GM23338 (cell line): ENCODE measurements at regions not wholly inside any gene's neighbourhood (a gene's known extent, or its start where the extent isn't known, plus 50 kb on each side); places are given as distances from the start of the nearest gene placed in this dataset.
"Not testable (repeated sequence)": the region's sequence is repeated elsewhere in the genome, so short reads cannot be mapped to it uniquely, and the experiment has no call there.

Source experiments
- ATAC-seq: fragments of 200-7000 bp; cut with Tn5 transposase; 3 replicates; pipeline ENCODE4 v1.9.1; 2020
- DNase-seq: peaks from one replicate; pipeline ENCODE4 v3.0.0-alpha.2; 2015; ENCODE audit warnings: low spot score
- H2AFZ ChIP-seq: fragments of 200-600 bp; sonication (generic); 2 replicates; pipeline ENCODE4 v1.8.0; 2016; ENCODE audit warnings: antibody characterized with exemption, mild to moderate bottlenecking, moderate library complexity
- H3F3A ChIP-seq: fragments of 200-600 bp; sonication (generic); replicated peaks from 2 replicates; pipeline ENCODE4 v1.8.0; 2017; ENCODE audit warnings: antibody characterized with exemption, mixed run types, low read depth
- H3K27ac ChIP-seq: fragments of 200-600 bp; sonication (generic); 2 replicates; pipeline ENCODE4 v1.6.1; 2016; ENCODE audit warnings: low read depth
- H3K27me3 ChIP-seq: fragments of 200-600 bp; sonication (generic); 2 replicates; pipeline ENCODE4 v1.8.0; 2016; ENCODE audit warnings: mild to moderate bottlenecking, mixed run types, moderate library complexity; ENCODE audit not compliant: insufficient read depth
- H3K36me3 ChIP-seq: fragments of 200-600 bp; sonication (generic); 2 replicates; pipeline ENCODE4 v1.8.0; 2016; ENCODE audit warnings: mild to moderate bottlenecking; ENCODE audit not compliant: insufficient read depth
- H3K4me1 ChIP-seq: fragments of 200-600 bp; sonication (generic); 2 replicates; pipeline ENCODE4 v1.8.0; 2016; ENCODE audit warnings: mild to moderate bottlenecking, moderate library complexity; ENCODE audit not compliant: insufficient read depth
- H3K4me2 ChIP-seq: fragments of 200-600 bp; sonication (generic); 2 replicates; pipeline ENCODE4 v1.7.1; 2017; ENCODE audit warnings: mixed run types
- H3K4me3 ChIP-seq: fragments of 200-600 bp; sonication (generic); 2 replicates; pipeline ENCODE4 v1.6.1; 2016; ENCODE audit warnings: mixed run types
- H3K79me2 ChIP-seq: fragments of 200-600 bp; sonication (generic); replicated peaks from 2 replicates; pipeline ENCODE4 v1.8.0; 2017; ENCODE audit warnings: mild to moderate bottlenecking; ENCODE audit not compliant: insufficient read depth
- H3K9me2 ChIP-seq: fragments of 200-600 bp; sonication (generic); 2 replicates; pipeline ENCODE4 v1.8.0; 2017; ENCODE audit not compliant: insufficient read depth
- H4K20me1 ChIP-seq: fragments of 200-600 bp; sonication (generic); replicated peaks from 2 replicates; pipeline ENCODE4 v1.8.0; 2017; ENCODE audit warnings: mild to moderate bottlenecking; ENCODE audit not compliant: insufficient read depth
- H3K27ac Mint-ChIP-seq: 2 replicates; pipeline ENCODE4 v1.8.0; 2020; ENCODE audit warnings: inconsistent platforms, mild to moderate bottlenecking, moderate library complexity, mixed read lengths
- H3K27me3 Mint-ChIP-seq: 3 replicates; pipeline ENCODE4 v1.8.0; 2022; ENCODE audit warnings: low read depth, mild to moderate bottlenecking, moderate library complexity, mixed read lengths, inconsistent platforms; ENCODE audit not compliant: insufficient read depth, poor library complexity
- H3K36me3 Mint-ChIP-seq: 3 replicates; pipeline ENCODE4 v1.8.0; 2021; ENCODE audit warnings: low read depth, mild to moderate bottlenecking, inconsistent platforms, moderate library complexity, mixed read lengths
- H3K4me1 Mint-ChIP-seq: 3 replicates; pipeline ENCODE4 v1.8.0; 2020; ENCODE audit warnings: mild to moderate bottlenecking, inconsistent platforms, mixed read lengths
- H3K4me3 Mint-ChIP-seq: 3 replicates; pipeline ENCODE4 v1.8.0; 2021; ENCODE audit warnings: moderate library complexity, mild to moderate bottlenecking, inconsistent platforms, mixed read lengths
- H3K9me3 Mint-ChIP-seq: 3 replicates; pipeline ENCODE4 v1.8.0; 2020; ENCODE audit warnings: moderate library complexity, mild to moderate bottlenecking, inconsistent platforms, mixed read lengths
- EZH2 ChIP-seq: fragments of 200-600 bp; sonication (generic); IDR thresholded peaks from one replicate; pipeline ENCODE4 v1.8.0; 2017; ENCODE audit warnings: antibody characterized with exemption, mild to moderate bottlenecking, low read depth; ENCODE audit not compliant: unreplicated experiment
- EZH2phosphoT487 ChIP-seq: fragments of 200-600 bp; sonication (generic); IDR thresholded peaks from one replicate; pipeline ENCODE4 v1.8.1; 2018; ENCODE audit warnings: antibody characterized with exemption; ENCODE audit not compliant: unreplicated experiment
- NANOG ChIP-seq: IDR thresholded peaks from 2 replicates; pipeline ENCODE4 v1.6.1; 2016; ENCODE audit warnings: antibody characterized with exemption, borderline replicate concordance
- ZNF114 ChIP-seq: fragments of 250-450 bp; sonication (Bioruptor Pico); IDR thresholded peaks from 2 replicates; pipeline ENCODE4 v1.5.0; 2020; ENCODE audit warnings: mild to moderate bottlenecking, moderate library complexity
- ZNF331 ChIP-seq: fragments of 250-450 bp; sonication (Bioruptor Pico); IDR thresholded peaks from 2 replicates; pipeline ENCODE4 v1.5.0; 2020; ENCODE audit warnings: low read depth, mild to moderate bottlenecking, moderate library complexity
- ZNF462 ChIP-seq: fragments of 250-450 bp; sonication (Bioruptor Pico); IDR thresholded peaks from 2 replicates; pipeline ENCODE4 v1.5.0; 2020; ENCODE audit warnings: mild to moderate bottlenecking, moderate library complexity

GRCh38 chr1:182308826-182309225, 82.8 kb downstream of the GLUL start (continued):
- TF ChIP-seq ZNF462 (CRISPR knock-in tag): no peak
- no peak for TF ChIP-seq NANOG
- no peak for TF ChIP-seq EZH2phosphoT487
- no peak for TF ChIP-seq ZNF331

- H3K4me1 ChIP-seq, H2AFZ ChIP-seq, H3K27me3 Mint-ChIP-seq, H3F3A ChIP-seq, DNase-seq, H3K36me3 Mint-ChIP-seq, H3K27ac Mint-ChIP-seq, H3K27me3 ChIP-seq, H3K4me1 Mint-ChIP-seq, H3K4me3 Mint-ChIP-seq, ATAC-seq, H3K79me2 ChIP-seq, H3K4me3 ChIP-seq, H4K20me1 ChIP-seq, H3K27ac ChIP-seq, H3K9me3 Mint-ChIP-seq, H3K4me2 ChIP-seq, H3K36me3 ChIP-seq, H3K9me2 ChIP-seq: not testable (repeated sequence)
Observed at GRCh38 chr1:182307486-182307885, 84.1 kb downstream of the GLUL start.

GRCh38 chr1:182305861-182306260, 85.7 kb downstream of the GLUL start:
- H3K4me1 Mint-ChIP-seq: peaks cover 19% of the 10 kb centered on the region
- TF ChIP-seq EZH2 (no peak), ZNF114 (CRISPR knock-in tag) (no peak)
- no peaks in the 10 kb centered on the region for H3F3A ChIP-seq

More at GRCh38 chr1:182305861-182306260, 85.7 kb downstream of the GLUL start:
- Histone ChIP-seq H3K4me1 (peaks cover 7% of the 10 kb centered on the region; the same call in 1 of the 2 replicates), H3K79me2 (no peaks in the 10 kb centered on the region), H3K4me3 (no peak overlapping the region), H2AFZ (no peak overlapping the region), H3K36me3 (no peaks in the 10 kb centered on the region), H3K4me2 (no peak overlapping the region), H3K27me3 (no peaks in the 10 kb centered on the region), H4K20me1 (no peaks in the 10 kb centered on the region), H3K27ac (no peak overlapping the region), H3K9me2 (no peaks in the 10 kb centered on the region)
- H3K27ac Mint-ChIP-seq: no peak overlapping the region
- H3K27me3 Mint-ChIP-seq: peaks cover 5% of the 10 kb centered on the region
- no peaks in the 10 kb centered on the region for H3K36me3 Mint-ChIP-seq
- DNase-seq (no peak), ATAC-seq (no peak)
- H3K4me3 Mint-ChIP-seq: no peak overlapping the region
- peaks cover 3% of the 10 kb centered on the region; the same call in 2 of the 3 replicates for H3K9me3 Mint-ChIP-seq
